ENCODE measurements at regions not wholly inside any gene's neighbourhood (a gene's known extent, or its start where the extent isn't known, plus 50 kb on each side); places are given as distances from the start of the nearest gene placed in this dataset.

GRCh38 chr1:116260621-116261020, 112.4 kb upstream of the ATP1A1 start:
- CTCF ChIA-PET: no interaction called here

GRCh38 chr1:116261227-116261626, 111.8 kb upstream of the ATP1A1 start:
- POLR2A ChIA-PET: no interaction called here
- CTCF ChIA-PET: no interaction called here

More at GRCh38 chr1:116260621-116261020, 112.4 kb upstream of the ATP1A1 start:
- POLR2A ChIA-PET: no interaction called here

GRCh38 chr1:116262207-116262994, 110.6 kb upstream of the ATP1A1 start:
- POLR2A ChIA-PET: no interaction called here
- CTCF ChIA-PET: no interaction called here

- POLR2A ChIA-PET: no interaction called here
- CTCF ChIA-PET: no interaction called here
Measured at GRCh38 chr1:116262995-116263385, 110.1 kb upstream of the ATP1A1 start.

GRCh38 chr1:116265931-116266863, 106.8 kb upstream of the ATP1A1 start:
- POLR2A ChIA-PET: no interaction called here

DNA sequence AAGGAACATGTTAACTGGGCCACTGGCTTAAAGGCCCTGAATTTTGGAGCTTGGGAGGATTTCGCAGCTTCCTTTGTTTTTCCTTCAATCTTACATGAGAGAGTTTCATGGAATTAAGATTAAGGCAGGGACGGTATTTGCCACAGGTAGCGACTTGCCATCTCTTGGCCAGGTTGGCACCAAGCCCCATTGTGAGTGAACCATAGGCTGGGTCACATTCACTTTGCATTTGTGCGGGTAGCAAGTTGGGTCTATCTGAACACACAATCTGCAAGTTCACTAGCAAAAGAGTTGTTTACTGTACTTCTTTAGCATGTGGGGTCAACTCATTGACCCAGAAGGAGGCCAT, 106.2 kb upstream of the ATP1A1 start:
- ChIA-PET POLR2A (no interaction called here), CTCF (no interaction called here)

More at GRCh38 chr1:116265931-116266863, 106.8 kb upstream of the ATP1A1 start:
- CTCF ChIA-PET: no interaction called here

DNA sequence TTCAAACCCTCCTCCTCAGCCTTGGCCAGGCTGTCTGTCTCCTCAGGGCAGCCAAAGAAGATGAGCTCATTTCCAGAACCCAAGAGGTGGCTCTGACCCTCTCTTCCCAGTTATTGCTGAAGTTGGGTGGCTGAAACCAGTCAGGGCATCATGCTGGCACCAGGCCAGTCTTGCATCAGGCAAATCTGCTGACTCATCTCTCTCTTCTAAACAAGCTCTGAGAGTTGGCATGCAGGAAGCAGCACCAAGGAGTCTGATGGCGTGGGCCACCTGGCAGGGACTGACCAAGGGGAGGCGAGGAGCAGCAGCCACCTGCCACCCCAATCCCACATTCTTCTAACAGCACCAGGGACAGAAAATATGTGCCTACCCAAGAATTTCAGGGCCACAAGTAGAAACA, 104.8 kb upstream of the ATP1A1 start:
- CTCF ChIA-PET: no interaction called here
- POLR2A ChIA-PET: no interaction called here

- CTCF ChIA-PET: interaction anchor here (0.6 kb wide), 1 partner anchor 15 kb away, joined by 3 read pairs; no protein-coding TSS in a partner anchor
Measured at GRCh38 chr1:116270316-116271057, 102.6 kb upstream of the ATP1A1 start.

GRCh38 chr1:116273042-116273783, 99.8 kb upstream of the ATP1A1 start:
- ChIA-PET CTCF (no interaction called here), POLR2A (no interaction called here)

More at GRCh38 chr1:116270316-116271057, 102.6 kb upstream of the ATP1A1 start:
- POLR2A ChIA-PET: no interaction called here

- POLR2A ChIA-PET: no interaction called here
- CTCF ChIA-PET: interaction anchor here (0.5 kb wide), 1 partner anchor 578 kb away, joined by 3 read pairs; no protein-coding TSS in a partner anchor
Measured at GRCh38 chr1:116276532-116276931, 96.5 kb upstream of the ATP1A1 start.

- POLR2A ChIA-PET: no interaction called here
- CTCF ChIA-PET: no interaction called here
Measured at GRCh38 chr1:116277840-116278540, 95.1 kb upstream of the ATP1A1 start.

DNA sequence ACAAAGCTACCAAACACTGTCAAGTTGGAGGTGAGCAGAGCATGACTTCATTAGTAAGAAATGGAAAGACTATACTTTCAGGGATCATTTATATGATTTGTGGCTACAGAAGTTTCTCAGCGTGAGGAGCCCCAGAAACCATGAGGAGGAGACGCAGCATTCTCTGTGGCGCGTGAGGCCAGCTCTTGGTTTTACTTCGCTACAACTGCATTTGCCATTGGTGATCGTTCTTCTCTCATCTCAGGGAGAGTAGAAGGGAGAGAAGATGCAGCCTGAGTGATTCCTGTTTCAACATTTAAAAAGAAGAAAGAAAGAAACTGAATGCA, 94.5 kb upstream of the ATP1A1 start:
- CTCF ChIA-PET: no interaction called here

DNA sequence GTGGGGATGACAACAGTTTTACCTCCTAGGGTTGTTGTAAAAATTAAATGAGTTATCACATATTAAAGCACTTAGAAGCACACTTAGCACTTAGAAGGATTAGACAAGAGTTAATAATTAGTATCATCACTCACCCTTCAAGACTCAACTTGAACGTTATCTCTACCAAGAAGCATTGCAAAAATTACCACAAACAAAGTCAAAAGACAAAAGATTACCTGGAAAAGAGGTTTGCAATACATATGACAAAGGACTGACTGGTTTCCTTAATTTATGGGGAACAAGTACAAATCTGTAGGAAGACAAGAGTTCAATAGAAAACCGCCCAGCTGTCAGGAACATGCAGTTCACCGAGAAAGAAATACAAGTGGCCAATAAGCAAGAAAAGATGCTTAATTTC, 93.3 kb upstream of the ATP1A1 start:
- POLR2A ChIA-PET: no interaction called here
- CTCF ChIA-PET: no interaction called here

More for the DNA sequence above, 94.5 kb upstream of the ATP1A1 start:
- POLR2A ChIA-PET: no interaction called here

- POLR2A ChIA-PET: no interaction called here
- CTCF ChIA-PET: no interaction called here
Measured at GRCh38 chr1:116284819-116285390, 88.1 kb upstream of the ATP1A1 start.

DNA sequence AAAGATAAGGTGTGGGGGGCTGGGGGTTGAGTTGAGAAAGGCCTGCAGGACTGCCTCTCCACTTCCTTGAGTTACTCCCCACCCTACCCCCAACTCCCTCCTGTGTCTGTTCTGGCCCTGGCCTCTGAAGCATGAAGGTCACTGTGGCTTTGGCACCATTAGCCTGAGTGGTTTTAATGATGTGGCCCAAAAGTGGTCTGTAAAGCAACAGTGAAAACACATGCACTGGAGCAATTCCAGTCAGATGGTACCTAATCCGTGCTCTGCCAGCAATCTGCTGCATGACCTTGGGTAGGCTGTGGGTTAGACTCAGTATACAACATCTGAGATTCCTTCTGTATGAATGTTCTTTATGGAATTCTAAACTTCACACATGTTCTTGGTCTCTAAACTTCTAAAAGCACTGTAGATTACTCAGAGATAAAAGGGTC, 86.5 kb upstream of the ATP1A1 start:
- ChIA-PET CTCF (no interaction called here), POLR2A (no interaction called here)

GRCh38 chr1:116287341-116288200, 85.5 kb upstream of the ATP1A1 start:
- POLR2A ChIA-PET: interaction anchor here (0.6 kb wide), 1 partner anchor 290 kb away, joined by 3 read pairs; no protein-coding TSS in a partner anchor
- CTCF ChIA-PET: no interaction called here

- ChIA-PET CTCF (no interaction called here), POLR2A (no interaction called here)
Measured at GRCh38 chr1:116288201-116288598, 84.8 kb upstream of the ATP1A1 start.

- CTCF ChIA-PET: no interaction called here
Measured at GRCh38 chr1:116289193-116289592, 83.9 kb upstream of the ATP1A1 start.

More at GRCh38 chr1:116289193-116289592, 83.9 kb upstream of the ATP1A1 start:
- POLR2A ChIA-PET: no interaction called here

Measured in activated CD8-positive, alpha-beta memory T cell treated with anti-CD3 and anti-CD28 coated beads for 36 hours (primary cell).